GDM1 (cell line): ENCODE measurements at regions not wholly inside any gene's neighbourhood (a gene's known extent, or its start where the extent isn't known, plus 50 kb on each side); places are given as distances from the start of the nearest gene placed in this dataset.
"Not testable (repeated sequence)": the region's sequence is repeated elsewhere in the genome, so short reads cannot be mapped to it uniquely, and the experiment has no call there.

ENCODE experiments used
- DNase-seq: peaks from one replicate; lab custom pipeline; 2025; lab: John Stamatoyannopoulos, UW

DNA sequence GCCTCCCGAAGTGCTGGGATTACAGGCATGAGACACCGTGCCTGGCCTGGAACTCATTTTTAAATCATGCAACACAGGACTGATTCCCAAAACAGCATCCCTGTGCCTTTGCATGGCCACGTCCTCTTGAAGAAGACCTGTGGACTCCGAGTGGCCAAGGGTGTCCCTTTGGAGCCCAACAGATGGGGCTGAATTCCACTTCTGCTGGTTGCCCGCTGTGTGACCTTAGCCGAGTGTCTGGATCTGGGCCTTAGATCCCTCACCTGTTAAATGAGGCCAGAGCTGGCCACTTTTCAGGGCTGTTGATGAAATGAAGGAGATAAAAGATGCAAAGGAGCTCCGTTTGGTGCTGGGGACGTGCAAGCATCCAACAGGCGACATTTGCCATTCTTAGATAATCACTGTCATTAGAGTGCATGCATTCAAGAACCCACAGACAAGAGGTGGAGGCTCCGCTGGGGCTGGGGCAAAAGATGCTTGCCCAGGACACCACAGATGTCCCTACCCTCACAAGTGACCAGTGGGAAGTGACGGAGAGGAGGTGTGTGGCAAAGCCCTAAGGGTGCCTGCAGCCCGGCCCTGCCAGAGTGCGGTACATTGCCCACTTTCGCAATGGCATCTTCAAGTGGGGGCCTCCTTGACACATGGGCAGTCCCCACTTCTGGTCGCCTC, 354.1 kb upstream of the TNRC6C start:
- DNase-seq = no peak

DNA sequence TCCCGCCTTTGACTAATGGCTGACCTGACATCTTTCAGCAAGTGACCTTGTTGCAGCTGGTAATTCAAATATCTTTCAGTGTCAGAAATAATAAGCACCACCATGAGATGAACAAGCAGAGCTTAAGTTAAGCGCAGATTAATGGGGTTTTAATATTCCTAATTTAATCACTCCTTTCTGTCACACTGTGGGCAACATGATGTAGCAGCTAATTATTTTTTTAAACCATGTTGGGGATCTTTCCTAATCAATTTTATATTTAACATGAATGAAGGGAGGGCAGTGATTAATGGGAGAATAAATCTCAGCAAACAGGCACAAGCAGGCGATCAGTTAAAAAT, 353.6 kb upstream of the TNRC6C start:
- DNase-seq = no peak

DNA sequence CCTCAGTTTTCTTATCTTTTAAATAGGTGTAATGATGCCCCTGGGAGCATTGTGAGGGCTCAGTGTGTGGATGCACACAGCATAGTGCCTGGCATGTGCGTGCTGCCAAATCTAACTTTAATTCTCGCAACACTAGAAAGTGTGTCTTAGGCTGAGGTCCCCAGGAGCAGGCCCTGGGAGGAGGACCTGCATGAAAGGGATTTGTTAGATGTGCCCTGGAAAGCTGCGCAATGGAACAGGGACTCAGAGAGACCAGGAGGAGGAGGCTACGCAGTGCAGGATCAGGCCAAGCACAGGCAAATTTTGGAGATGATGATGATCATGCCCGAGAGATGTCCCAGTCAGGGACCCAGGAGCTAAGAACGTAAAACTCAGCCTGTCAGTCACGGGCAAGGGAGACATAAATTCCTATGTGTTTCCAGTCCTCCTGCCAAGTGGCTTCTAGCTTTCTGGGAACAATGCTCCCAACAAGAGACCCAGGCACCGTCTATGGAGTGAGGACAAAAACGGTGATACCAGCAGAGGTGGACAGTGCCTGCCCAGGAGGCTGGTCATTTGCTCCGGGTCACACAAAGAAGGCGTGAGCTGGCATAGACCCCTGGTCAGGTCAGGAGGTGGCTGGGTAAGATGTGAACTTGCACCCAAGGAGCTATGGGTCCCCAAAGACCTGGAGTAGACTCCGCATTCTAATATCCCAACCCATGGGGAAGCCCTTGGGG, 352.2 kb upstream of the TNRC6C start:
- DNase-seq = no peak

DNA sequence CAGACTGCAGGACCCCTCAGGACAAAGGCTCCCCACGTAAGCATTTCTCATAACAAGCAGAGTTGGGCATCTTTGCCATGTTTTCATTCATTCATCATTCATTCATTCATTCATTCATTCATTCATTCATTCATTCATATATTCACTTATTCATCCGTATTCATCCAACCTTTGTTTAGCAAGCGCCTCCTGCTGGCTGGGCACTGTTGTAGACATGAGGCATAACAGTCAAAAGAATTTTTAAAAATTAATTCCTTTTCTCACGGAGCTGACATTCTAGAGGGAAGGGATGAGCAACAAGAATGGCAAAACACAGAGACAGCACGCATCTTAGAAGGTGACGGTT, 351.7 kb upstream of the TNRC6C start:
- no peak for DNase-seq

DNA sequence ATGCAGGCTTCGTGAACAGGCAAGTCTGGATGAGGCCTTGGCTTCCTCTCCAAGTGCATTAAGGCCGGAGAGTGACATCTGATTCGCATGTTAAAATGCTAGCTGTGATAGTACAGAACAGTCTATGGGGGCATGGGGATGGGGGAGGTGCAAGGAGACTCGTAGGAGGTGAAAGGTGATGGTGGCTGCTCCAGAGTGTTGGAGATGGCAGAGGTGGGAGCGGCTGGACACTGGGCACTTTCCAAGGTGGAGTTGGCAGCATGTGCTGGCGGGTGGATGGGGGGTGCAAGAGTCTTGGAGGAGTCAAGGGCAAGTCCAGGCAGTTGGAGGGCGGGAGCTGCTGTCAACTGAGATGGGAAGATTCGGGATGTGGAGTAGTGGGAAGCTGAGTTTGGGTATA, 350.9 kb upstream of the TNRC6C start:
- no peak for DNase-seq

DNA sequence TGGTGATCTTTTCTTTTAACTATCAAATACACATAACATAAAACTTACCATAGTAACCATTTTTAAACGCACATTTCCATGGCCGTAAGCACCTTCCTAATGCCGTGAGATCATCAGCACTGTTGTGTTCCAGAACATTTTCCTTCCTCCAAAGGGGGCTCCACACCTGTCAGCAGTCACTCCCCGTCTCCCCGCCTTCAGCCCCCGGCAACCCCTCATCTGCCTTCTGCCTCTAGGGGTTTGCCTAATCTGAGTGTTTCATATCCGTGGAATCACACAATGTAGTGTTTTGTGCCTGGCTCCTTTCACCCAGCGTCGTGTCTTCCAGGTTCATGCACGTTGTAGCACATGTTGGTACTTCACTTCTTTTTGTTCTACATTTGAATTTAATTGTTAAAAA, 350.1 kb upstream of the TNRC6C start:
- no peak for DNase-seq

DNA sequence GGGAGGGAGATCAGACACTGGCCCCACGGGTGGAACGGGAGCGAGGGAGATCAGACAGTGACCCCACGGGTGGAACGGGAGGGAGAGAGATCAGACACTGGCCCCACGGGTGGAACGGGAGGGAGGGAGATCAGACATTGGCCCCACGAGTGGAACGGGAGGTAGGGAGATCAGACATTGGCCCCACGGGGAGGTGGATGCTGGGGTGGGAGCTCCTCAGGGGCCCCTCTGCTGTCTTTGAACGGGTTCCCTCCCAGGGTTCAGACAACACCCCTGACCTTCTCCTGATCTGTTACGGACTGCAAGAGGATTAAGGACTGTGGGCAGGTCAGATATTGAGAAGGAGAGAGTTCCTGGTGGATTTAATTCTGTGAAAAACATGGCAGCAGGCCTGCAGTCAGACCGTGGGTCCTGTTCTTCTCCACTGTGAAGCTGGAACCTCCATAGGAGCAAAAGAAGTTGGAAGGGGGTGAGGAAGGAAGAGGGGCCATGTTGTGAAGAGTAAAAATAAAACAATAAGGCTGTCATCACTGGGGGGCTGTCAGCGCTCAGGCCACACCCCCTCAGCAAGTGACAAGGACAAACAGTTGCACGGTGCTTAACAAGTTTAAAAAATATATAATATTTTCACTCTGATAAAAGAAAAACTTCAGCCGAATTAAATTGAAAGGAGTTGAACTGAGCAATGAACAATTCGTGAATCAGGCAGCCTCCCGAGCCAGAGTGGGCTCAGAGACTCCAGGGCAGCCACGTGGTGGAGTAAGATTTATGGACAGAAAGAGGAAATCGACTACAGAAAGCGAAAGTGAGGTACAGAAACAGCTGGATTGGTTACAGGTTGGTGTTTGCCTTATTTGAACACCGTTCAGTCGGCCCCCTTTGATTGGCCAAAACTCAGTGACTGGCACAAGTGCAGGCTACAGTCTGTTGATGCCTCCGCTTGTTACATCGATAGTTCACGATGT, 348.7 kb upstream of the TNRC6C start:
- peak; percentile 68 for DNase-seq

DNA sequence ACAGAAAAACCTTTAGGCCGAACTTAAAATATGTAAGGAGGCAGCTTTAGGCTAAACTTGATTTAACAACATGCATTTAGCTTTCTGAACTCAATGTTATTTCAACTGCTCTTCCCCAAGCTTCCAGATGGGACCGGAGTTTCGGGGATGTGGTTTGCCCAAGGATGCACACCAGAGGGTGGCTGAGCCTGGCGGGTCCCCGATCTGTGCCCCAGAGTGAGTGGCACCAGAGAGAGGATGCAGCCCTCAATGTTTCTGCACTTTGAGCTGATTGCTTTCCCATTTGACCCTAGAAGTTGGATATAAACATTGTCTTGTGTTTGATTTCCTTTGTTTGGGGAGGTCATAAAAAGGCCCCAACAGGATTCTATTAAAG, 348.0 kb upstream of the TNRC6C start:
- no peak for DNase-seq

DNA sequence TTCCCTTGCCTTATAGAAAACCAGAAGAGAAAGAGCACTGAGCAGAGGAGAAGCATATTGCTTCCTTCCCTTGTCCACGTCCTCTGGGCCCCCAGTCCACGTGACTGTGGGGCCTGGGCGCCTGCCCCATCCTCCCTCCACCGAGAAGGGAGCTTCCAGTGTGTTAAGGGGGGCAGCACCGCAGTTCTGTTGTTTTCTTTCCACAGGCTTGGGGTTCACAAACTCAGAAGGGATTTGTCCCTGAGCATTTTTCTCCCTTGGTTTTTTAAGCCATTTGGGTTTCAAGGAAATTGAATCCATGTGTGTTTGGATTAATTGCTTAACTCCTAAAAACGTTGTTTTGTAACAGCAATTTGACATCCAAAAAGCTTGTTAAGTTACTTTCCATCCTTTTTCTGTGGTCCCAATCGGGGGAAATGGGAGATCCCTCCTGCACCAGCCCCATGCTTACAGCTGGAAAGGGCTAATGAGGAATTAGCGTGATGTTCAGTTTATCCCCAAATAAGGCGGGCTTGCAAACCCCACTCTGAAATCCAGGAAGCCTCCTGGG, 347.5 kb upstream of the TNRC6C start:
- no peak for DNase-seq

DNA sequence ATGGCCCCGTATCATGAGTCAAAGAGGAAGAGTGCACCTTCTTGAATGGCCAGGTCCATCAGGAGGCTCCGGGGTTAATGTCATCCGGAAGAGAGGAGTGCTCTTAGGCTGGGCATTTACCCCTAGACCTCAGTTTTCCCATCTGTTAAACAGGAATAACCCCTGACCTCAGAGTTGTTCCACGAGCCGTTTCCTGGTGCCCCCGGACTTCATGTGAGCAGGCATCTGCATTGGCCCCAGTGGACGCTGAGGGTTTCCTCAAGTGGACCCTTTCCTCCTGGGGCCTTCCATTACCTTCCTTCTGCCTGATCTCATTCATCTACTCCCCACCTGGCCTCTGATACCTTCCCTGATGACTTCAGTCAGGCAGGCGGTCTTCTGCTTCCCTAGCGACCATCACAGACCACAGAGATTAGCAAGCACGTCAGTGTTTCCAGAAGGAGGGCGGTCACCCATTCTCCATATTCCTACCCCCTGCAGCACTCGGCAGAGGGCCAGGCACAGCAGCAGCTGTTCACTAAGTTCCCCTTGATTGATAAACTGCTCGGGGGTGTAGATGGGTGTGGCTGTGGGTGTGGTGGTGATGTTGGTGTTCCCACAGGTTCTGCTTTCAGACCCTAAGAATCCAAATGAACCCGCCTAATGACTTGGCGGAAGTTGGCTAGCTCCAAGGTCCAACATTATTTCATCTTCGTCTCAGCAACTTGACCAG, 346.6 kb upstream of the TNRC6C start:
- no peak for DNase-seq

DNA sequence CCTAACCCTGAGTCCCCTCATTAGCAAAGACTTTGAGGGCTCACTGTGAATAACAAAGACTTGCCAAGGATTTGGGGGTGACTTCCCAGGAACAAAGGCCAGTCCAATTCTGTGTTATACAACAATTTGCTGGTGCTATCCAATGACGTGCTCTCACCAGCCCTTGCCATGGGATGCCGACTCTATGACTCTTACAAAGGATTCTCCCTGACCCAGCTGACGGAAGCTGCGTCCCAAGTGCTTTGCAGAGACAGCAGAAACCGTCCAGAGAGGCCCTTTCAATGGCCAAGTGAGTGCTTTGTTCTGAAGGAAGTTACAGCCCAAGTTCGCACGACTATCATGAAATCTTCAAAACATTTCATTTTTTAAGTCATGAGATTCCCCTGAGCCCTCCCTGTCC, 345.3 kb upstream of the TNRC6C start:
- no peak for DNase-seq

DNA sequence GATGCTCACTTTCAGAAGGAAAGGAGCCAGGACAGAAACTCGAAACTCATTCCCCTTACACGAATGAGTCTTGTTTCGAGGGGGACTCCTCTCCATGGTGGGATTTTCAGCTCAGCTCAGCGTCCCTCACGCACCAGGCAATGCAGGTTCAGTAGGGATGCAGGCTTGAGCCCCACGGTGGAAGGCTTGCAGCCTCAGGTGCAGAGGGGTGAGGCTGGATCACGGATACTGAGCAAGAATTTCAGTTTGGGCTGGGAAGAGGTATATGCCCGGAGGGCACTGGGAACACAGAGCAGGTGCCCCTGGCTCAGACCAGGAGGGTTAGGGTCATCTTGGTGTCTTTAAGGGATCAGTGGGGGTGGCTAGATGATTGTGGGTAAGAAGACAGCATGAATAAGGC, 344.9 kb upstream of the TNRC6C start:
- no peak for DNase-seq

DNA sequence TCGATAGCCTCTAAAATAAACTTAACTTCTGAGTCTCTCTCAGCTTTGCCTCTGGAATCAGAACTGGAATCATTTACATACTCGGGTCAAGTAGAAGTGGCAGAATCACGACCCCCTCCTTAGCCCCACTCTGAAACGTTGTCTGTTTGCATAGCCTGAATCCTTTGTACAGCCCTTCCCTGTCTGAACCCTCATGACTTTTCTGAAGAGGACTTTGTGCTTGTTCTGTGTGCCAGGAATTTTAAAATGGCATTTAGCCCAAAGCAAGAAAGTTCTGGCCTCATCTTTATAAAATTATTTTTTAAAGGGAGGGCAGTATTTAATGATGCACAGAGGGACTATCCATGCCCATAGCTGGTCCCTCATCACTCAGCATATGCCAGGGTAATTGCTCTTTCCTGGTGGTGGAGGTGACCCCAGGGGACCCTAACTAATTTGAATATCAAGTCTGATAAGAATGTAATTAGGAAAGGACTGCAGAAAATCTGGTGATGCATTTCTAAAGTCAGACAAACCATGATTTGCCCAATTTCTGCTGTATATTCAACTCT, 342.7 kb upstream of the TNRC6C start:
- no peak for DNase-seq

DNA sequence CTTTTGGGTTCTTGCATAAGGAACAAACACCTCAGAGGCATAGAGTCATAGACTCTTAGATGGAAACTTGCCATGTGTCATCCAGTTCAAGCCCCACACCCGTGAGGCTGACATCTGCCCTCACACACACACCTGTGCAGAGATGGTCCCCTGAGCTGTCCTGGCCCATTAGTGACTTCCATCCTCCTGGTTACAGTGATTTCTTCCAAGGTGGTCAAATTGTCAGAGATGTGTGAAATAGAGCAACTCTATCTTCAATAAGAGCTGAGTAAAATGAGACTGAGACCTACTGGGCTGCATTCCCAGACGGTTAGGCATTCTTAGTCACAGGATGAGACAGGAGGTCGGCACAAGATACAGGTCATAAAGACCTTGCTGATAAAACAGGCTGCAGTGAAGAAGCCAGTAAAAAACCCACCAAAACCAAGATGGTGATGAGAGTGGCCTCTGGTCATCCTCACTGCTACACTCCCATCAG, 342.2 kb upstream of the TNRC6C start:
- DNase-seq = no peak

DNA sequence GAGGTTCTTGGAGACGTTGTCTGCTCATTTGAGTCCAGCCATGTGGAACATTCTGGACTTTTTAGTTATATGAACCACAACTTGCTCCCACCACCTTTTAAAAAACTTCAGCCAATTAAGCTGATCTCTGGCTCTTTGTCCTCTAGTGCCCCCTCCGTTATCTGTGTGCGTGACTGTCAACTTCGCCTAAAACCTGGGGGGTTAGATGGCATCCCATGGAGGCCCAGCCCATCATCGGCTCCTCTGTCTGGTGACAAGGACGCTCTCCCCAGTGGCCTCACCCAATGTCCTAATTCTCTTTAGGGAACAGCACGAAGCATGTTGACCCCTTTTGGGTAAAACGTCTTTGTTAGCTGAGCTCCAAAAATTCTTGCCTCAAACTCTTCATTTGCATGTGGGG, 341.0 kb upstream of the TNRC6C start:
- no peak for DNase-seq

DNA sequence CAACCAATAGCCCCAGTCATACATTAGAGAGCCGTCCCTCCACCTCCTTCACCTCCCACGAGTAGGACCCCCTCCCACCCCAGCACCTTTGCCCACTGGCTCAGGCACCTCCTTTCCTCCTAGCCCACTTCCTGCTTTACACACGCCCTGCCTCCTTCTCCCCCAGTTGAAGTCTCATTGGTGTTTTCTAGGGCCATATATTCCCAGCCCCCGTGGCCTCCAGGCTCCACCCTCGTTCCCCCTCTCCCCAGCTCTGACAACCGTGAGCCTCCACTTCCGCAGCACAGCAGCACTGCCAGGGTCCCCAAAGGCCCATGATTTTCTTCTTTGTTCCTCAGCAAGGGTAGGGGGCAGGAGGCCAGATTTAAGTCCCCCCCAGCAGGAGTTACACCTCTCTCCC, 340.3 kb upstream of the TNRC6C start:
- DNase-seq = no peak

DNA sequence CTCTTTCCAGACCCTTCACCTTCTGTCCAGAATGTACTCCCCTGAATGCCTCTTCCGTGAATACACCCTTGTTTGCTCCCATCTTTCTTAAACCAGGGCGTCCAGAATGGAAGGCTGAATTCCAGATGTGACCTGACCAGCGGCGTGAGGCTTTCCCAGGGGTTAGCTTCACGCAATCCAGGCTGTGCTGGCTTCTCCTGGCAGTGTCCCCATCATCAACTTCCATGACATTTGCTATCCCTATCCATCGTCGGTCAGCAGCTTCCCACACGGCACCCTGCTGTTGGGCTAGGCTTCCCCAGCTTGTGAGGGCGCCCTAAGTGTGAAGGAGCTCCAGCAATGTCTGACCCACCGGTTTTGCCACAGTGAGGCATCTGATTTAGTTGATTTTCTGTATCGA, 339.8 kb upstream of the TNRC6C start:
- DNase-seq = no peak

DNA sequence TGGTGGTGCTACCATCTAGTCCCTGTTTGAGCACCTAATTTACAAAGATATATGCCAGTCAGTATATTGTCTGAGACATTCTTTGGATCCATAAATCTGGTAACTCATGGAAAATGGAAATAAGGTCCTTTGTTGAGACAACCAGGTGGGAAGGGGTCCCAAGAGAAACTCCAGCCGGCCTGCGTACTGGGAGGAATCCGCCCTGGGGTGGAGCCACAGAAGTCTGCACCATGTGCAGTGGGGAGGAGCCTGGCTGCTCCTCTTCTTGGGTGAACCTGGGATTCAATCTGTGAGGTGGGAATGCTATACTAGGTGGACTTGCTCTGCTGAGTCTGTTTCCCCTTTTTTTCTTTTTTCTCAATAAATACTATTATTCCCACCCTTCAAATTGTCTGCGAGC, 339.2 kb upstream of the TNRC6C start:
- DNase-seq = no peak

DNA sequence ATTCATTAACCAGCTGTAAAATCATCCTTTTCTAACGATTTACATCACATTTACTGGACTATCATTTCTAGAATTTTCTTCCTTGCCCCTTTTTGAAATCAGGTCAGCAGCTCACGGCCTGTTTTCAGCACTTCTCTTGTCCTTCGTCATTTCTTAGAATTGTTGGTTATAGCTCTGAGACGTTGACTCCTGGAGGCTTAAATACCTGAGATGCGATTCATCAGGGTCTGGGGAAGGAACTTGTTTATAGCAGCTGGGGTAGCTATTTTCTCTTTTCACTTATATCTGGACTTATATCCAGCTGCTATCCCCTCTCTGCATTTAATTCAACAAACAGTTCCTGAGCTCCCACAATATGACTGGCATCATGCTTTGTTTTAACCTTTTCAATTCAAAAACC, 338.7 kb upstream of the TNRC6C start:
- DNase-seq = no peak

DNA sequence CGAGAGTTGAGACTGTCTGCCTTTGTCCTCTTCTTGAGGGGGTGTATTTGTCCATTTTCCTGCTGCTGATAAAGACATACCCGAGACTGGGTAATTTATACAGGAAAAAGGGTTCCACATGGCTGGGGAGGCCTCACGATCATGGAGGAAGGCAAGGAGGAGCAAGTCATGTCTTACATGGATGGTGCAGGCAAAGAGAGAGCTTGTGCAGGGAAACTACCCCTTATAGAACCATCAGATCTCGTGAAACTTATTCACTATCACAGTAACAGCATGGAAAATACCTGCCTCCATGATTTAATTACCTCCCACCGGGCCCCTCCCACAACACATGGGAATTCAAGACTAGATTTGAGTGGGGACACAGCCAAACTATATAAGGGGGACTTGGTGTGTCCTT, 338.2 kb upstream of the TNRC6C start:
- no peak for DNase-seq

DNA sequence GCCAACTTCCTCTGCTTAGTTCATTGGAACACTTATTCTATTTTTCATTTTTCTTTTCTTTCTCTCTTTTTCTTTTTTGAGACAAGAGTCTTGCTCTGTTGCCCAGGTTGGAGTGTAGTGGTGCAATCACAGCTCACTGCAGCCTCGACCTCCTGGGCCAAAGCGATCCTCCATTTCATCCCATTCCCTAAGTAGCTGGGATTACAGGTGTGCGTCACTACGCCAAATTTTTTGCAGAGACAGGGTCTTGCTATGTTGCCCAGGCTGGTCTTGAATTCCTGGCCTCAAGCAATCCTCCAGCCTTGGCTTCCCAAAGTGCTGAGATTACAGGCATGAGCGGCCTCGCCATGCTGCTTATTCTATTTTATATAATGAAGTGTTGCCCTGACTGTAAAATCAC, 336.4 kb upstream of the TNRC6C start:
- not testable (repeated sequence) for DNase-seq

DNA sequence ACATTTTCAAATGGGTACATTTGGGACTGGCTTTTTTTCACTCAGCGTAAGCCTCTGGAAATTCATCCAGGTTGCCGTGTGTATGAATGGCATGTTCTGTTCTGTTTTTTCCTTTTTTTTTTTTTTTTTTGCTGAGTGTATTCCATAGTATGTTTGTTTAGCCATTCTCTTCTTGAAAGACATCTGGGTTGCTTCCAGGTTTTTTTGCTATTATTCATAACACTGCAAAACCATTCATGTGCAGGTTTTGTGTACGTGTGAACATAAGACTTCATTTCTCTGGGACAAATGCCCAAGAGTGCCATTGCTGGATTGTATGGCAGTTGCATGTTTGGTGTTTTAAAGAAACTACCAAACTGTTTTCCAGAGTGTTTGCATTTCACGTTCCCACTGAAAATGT, 335.9 kb upstream of the TNRC6C start:
- DNase-seq = no peak
